ENCODE measurements at regions not wholly inside any gene's neighbourhood (a gene's known extent, or its start where the extent isn't known, plus 50 kb on each side); places are given as distances from the start of the nearest gene placed in this dataset.

GRCh38 chr7:12759151-12759550, 71.7 kb downstream of the ARL4A start:
- Mint-ChIP-seq H3K4me3 (no peak overlapping the region), H3K27me3 (ENCODE audit: insufficient read depth, low read depth, poor library complexity) (peaks cover 1% of the 10 kb centered on the region), H3K27ac (no peak overlapping the region), H3K36me3 (ENCODE audit: low read depth) (peaks cover 27% of the 10 kb centered on the region), H3K4me1 (peaks cover 13% of the 10 kb centered on the region; the same call in 2 of the 3 replicates), H3K9me3 (peaks cover 23% of the 10 kb centered on the region)
- Histone ChIP-seq H4K20me1 (replicated peaks; ENCODE audit: insufficient read depth) (no peaks in the 10 kb centered on the region), H2AFZ (no peak overlapping the region), H3K27me3 (ENCODE audit: insufficient read depth) (no peaks in the 10 kb centered on the region), H3K4me3 (no peak overlapping the region), H3K36me3 (ENCODE audit: insufficient read depth) (peaks cover 5% of the 10 kb centered on the region), H3K9me2 (ENCODE audit: insufficient read depth) (0 out of 2 replicates have a peak, but pooled peaks cover 5% of the 10 kb centered on the region), H3K27ac (ENCODE audit: low read depth) (no peak overlapping the region), H3K4me1 (ENCODE audit: insufficient read depth) (no peaks in the 10 kb centered on the region), H3F3A (replicated peaks; ENCODE audit: low read depth) (no peaks in the 10 kb centered on the region), H3K4me2 (no peak overlapping the region), H3K79me2 (replicated peaks; ENCODE audit: insufficient read depth) (no peaks in the 10 kb centered on the region)
- ATAC-seq (no peak), DNase-seq (ENCODE audit: low spot score) (no peak)
- no peak for TF ChIP-seq CTCF (conservative IDR thresholded peaks at IDR 0.05; ENCODE audit: low read depth in 2 of 2)
- TF ChIP-seq JUNB (IDR thresholded peaks at IDR 0.05; ENCODE audit: unreplicated experiment), result no peak
- TF ChIP-seq EZH2 (IDR thresholded peaks at IDR 0.05; ENCODE audit: low read depth, unreplicated experiment), result no peak
- no peak for TF ChIP-seq NANOG (IDR thresholded peaks at IDR 0.05; ENCODE audit: borderline replicate concordance)

- ATAC-seq (no peak), DNase-seq (ENCODE audit: low spot score) (no peak)
- H3K4me1 ChIP-seq (ENCODE audit: insufficient read depth), result peaks cover 4% of the 10 kb centered on the region; the same call in 1 of the 2 replicates
- H3K4me2 ChIP-seq, result no peak overlapping the region
- no peaks in the 10 kb centered on the region for H3K27me3 ChIP-seq (ENCODE audit: insufficient read depth)
- H3K79me2 ChIP-seq (replicated peaks; ENCODE audit: insufficient read depth), result no peaks in the 10 kb centered on the region
- peaks cover 17% of the 10 kb centered on the region; the same call in 2 of the 3 replicates for H3K4me1 Mint-ChIP-seq
- peaks cover 5% of the 10 kb centered on the region for H3K36me3 ChIP-seq (ENCODE audit: insufficient read depth)
- no peak overlapping the region for H3K27ac ChIP-seq (ENCODE audit: low read depth)
- peaks cover 1% of the 10 kb centered on the region for H3K27me3 Mint-ChIP-seq (ENCODE audit: insufficient read depth, low read depth, poor library complexity)
- peaks cover 23% of the 10 kb centered on the region for H3K9me3 Mint-ChIP-seq
- peak overlapping the region; percentile 23; the same call in 1 of the 2 replicates for H3K27ac Mint-ChIP-seq
- H4K20me1 ChIP-seq (replicated peaks; ENCODE audit: insufficient read depth), result no peaks in the 10 kb centered on the region
- peaks cover 27% of the 10 kb centered on the region for H3K36me3 Mint-ChIP-seq (ENCODE audit: low read depth)
- H3F3A ChIP-seq (replicated peaks; ENCODE audit: low read depth), result no peaks in the 10 kb centered on the region
- no peak overlapping the region for H3K4me3 ChIP-seq
- H3K9me2 ChIP-seq (ENCODE audit: insufficient read depth), result 0 out of 2 replicates have a peak, but pooled peaks cover 5% of the 10 kb centered on the region
- no peak overlapping the region for H3K4me3 Mint-ChIP-seq
- no peak overlapping the region for H2AFZ ChIP-seq
- no peak for TF ChIP-seq ZNF462 (CRISPR knock-in tag; IDR thresholded peaks at IDR 0.05)
- no peak for TF ChIP-seq STAT1 (IDR thresholded peaks at IDR 0.05; ENCODE audit: unreplicated experiment)
- TF ChIP-seq ZNF331 (CRISPR knock-in tag; IDR thresholded peaks at IDR 0.05; ENCODE audit: low read depth), result no peak
- TF ChIP-seq JUNB (IDR thresholded peaks at IDR 0.05; ENCODE audit: unreplicated experiment), result no peak
- TF ChIP-seq POLR2AphosphoS5 (IDR thresholded peaks at IDR 0.05; ENCODE audit: low read depth), result no peak
- no peak for TF ChIP-seq NANOG (IDR thresholded peaks at IDR 0.05; ENCODE audit: borderline replicate concordance)
- TF ChIP-seq ETS1 (IDR thresholded peaks at IDR 0.05), result no peak
- no peak for TF ChIP-seq CTCF (conservative IDR thresholded peaks at IDR 0.05; ENCODE audit: low read depth in 2 of 2)
- TF ChIP-seq ZNF114 (CRISPR knock-in tag; IDR thresholded peaks at IDR 0.05), result no peak
Measured at GRCh38 chr7:12761111-12761510, 73.7 kb downstream of the ARL4A start.

Measured in GM23338 (cell line).